A549 (cell line): ENCODE measurements at regions not wholly inside any gene's neighbourhood (a gene's known extent, or its start where the extent isn't known, plus 50 kb on each side); places are given as distances from the start of the nearest gene placed in this dataset.
A peak's percentile ranks its signal among the peaks of the same experiment; 100 is the strongest.
"Not testable (repeated sequence)": the region's sequence is repeated elsewhere in the genome, so short reads cannot be mapped to it uniquely, and the experiment has no call there.

Experiments
- ATAC-seq, 2 experiments: fragments of 200-7000 bp in 1 of 2; fragments of >200 bp in 1 of 2; cut with Nextera tagmentation in 1 of 2; cut with Tn5 transposase in 1 of 2; 3 replicates each; pipeline versions ENCODE4 v1.8.0 to v1.9.1; 2018 to 2020; ENCODE audit warnings: mild to moderate bottlenecking in 1 of 2, moderate library complexity in 1 of 2
- CTCF ChIA-PET: fragments of 300-600 bp; sonication (Branson Sonifier 250); formaldehyde crosslinking; extraction: SDS; loops from one replicate; lab custom pipeline; 2021; ENCODE audit warnings: antibody characterized with exemption, inconsistent platforms; lab: Yijun Ruan, JAX
- POLR2A ChIA-PET: fragments of 350-600 bp; formaldehyde crosslinking; extraction: SDS; loops from one replicate; lab custom pipeline; 2021; ENCODE audit warnings: antibody characterized with exemption, inconsistent platforms; lab: Yijun Ruan, JAX
- DNase-seq, 2 experiments: peaks; one replicate each; pipeline versions ENCODE4 v3.0.0 to v3.0.0-alpha.2; 2011 to 2016; ENCODE audit warnings: low read depth in 1 of 2, low spot score in 1 of 2
- FAIRE-seq: peaks from 2 replicates; lab custom pipeline; 2011; peaks lifted over from hg19 to GRCh38; lab: Jason Lieb, UNC
- H3K27ac ChIP-seq, 2 experiments: fragments of >200 bp; sonication (Bioruptor Twin); formaldehyde crosslinking; 3 replicates each; pipeline ENCODE4 v1.5.1; 2016 to 2017
- H3K4me1 ChIP-seq: fragments of >200 bp; sonication (Bioruptor Twin); formaldehyde crosslinking; 3 replicates; pipeline ENCODE4 v1.6.1; 2016
- H3K4me2 ChIP-seq: fragments of >200 bp; sonication (Bioruptor Twin); formaldehyde crosslinking; 3 replicates; pipeline ENCODE4 v1.6.1; 2016
- H3K4me3 ChIP-seq: fragments of >200 bp; sonication (Bioruptor Twin); formaldehyde crosslinking; 3 replicates; pipeline ENCODE4 v1.5.1; 2016
- H3K9me3 ChIP-seq: fragments of >200 bp; sonication (Bioruptor Twin); formaldehyde crosslinking; 3 replicates; pipeline ENCODE4 v1.6.1; 2016
- CBX8 ChIP-seq: fragments of 200-600 bp; sonication (generic); IDR thresholded peaks from 2 replicates; pipeline ENCODE4 v1.6.1; 2016
- CHD4 ChIP-seq: fragments of 200-600 bp; sonication (generic); IDR thresholded peaks from 2 replicates; pipeline ENCODE4 v1.6.1; 2016; ENCODE audit warnings: antibody characterized with exemption, mild to moderate bottlenecking, borderline replicate concordance
- EHMT2 ChIP-seq: fragments of 200-600 bp; sonication (generic); IDR thresholded peaks from 2 replicates; pipeline ENCODE4 v1.6.1; 2016; ENCODE audit warnings: antibody characterized with exemption, low read depth, mild to moderate bottlenecking, moderate library complexity
- ESRRA ChIP-seq: fragments of 150-350 bp; IDR thresholded peaks from 2 replicates; pipeline ENCODE4 v1.6.1; 2014; ENCODE audit warnings: mild to moderate bottlenecking, low read length, borderline replicate concordance
- HDAC2 ChIP-seq: fragments of 200-600 bp; sonication (generic); IDR thresholded peaks from 2 replicates; pipeline ENCODE4 v1.6.1; 2016
- HOXA7 ChIP-seq: fragments of 250-450 bp; sonication (Bioruptor Pico); IDR thresholded peaks from 2 replicates; pipeline ENCODE4 v1.5.0; 2020; ENCODE audit warnings: mild to moderate bottlenecking, moderate library complexity
- KDM1A ChIP-seq: fragments of 200-600 bp; sonication (generic); IDR thresholded peaks from 2 replicates; pipeline ENCODE4 v1.6.1; 2016; ENCODE audit warnings: low read depth, mild to moderate bottlenecking
- PHF8 ChIP-seq: fragments of 200-600 bp; sonication (generic); IDR thresholded peaks from 2 replicates; pipeline ENCODE4 v1.6.1; 2016; ENCODE audit warnings: low read depth, mild to moderate bottlenecking, antibody characterized with exemption, moderate library complexity, borderline replicate concordance
- POLR2AphosphoS2 ChIP-seq: conservative IDR thresholded peaks from 2 replicates; pipeline ENCODE4 v1.6.1; 2012; ENCODE audit warnings: low read length, improper control_type of control experiment, inconsistent platforms
- RFX5 ChIP-seq: fragments of 450-650 bp; IDR thresholded peaks from 2 replicates; pipeline ENCODE4 v1.7.1; 2014; ENCODE audit warnings: antibody characterized with exemption, mild to moderate bottlenecking, moderate library complexity
- RNF2 ChIP-seq: fragments of 200-600 bp; sonication (generic); IDR thresholded peaks from 2 replicates; pipeline ENCODE4 v1.6.1; 2016; ENCODE audit warnings: low read depth, mild to moderate bottlenecking, antibody characterized with exemption, moderate library complexity, borderline replicate concordance
- SREBF2 ChIP-seq: fragments of 450-650 bp; IDR thresholded peaks from 2 replicates; pipeline ENCODE4 v1.6.1; 2014; ENCODE audit warnings: mild to moderate bottlenecking, moderate library complexity
- TFCP2L1 ChIP-seq: fragments of 250-450 bp; sonication (Bioruptor Pico); IDR thresholded peaks from 2 replicates; pipeline ENCODE4 v1.5.0; 2021; ENCODE audit warnings: mild to moderate bottlenecking
- ZFP36 ChIP-seq: fragments of 450-650 bp; IDR thresholded peaks from 2 replicates; pipeline ENCODE4 v1.6.1; 2014; ENCODE audit warnings: borderline replicate concordance; ENCODE audit not compliant: partially characterized antibody
- ZSCAN20 ChIP-seq: fragments of 250-450 bp; sonication (Bioruptor Pico); IDR thresholded peaks from 2 replicates; pipeline ENCODE4 v1.8.0; 2022; ENCODE audit warnings: mild to moderate bottlenecking, moderate library complexity
- WGBS: methylation state at CpG from one replicate; pipeline ENCODE4 v1.1.6; 2017; ENCODE audit errors: missing lambda C conversion rate; 5-methylcytosine and 5-hydroxymethylcytosine counted together
- TF ChIP-seq, protein P1 (sequence below): fragments of 450-650 bp; IDR thresholded peaks from 2 replicates; pipeline ENCODE4 v1.6.1; 2014; ENCODE audit warnings: antibody characterized with exemption
- TF ChIP-seq, protein P2 (sequence below): fragments of 150-350 bp; IDR thresholded peaks from 2 replicates; pipeline ENCODE4 v1.6.1; 2014; ENCODE audit warnings: low read depth, mild to moderate bottlenecking, low read length

DNA sequence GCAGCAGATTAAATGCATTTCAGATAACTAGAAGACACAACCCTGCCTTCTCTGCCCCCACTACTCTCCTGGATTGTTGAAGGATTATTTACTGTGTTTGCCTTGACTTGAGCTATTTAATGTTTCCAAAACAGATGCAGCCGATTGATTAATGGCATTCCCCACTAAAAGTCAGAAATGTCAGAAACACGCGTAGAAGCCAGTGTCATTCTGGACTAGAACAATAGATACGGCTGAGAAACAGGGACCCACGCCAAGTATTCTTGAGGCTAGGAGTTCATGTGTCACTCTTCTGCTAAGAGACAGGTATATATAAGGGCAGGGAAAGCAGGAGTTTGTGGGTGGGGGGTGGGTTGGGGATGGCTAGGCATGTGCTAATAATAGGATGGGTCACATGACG, 366.7 kb upstream of the PROX1 start:
- ATAC-seq (no peak), DNase-seq (no peak), FAIRE-seq (no peak)
- ChIA-PET POLR2A (no interaction called here), CTCF (no interaction called here)
- Histone ChIP-seq H3K4me2 (no peak overlapping the region), H3K4me3 (no peak overlapping the region), H3K9me3 (no peaks in the 10 kb centered on the region), H3K27ac (no peak overlapping the region), H3K4me1 (no peaks in the 10 kb centered on the region)
- 52% methylated on average over 6 of the region's 6 CpGs for WGBS
- TF ChIP-seq, protein P1, sequence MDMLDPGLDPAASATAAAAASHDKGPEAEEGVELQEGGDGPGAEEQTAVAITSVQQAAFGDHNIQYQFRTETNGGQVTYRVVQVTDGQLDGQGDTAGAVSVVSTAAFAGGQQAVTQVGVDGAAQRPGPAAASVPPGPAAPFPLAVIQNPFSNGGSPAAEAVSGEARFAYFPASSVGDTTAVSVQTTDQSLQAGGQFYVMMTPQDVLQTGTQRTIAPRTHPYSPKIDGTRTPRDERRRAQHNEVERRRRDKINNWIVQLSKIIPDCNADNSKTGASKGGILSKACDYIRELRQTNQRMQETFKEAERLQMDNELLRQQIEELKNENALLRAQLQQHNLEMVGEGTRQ = no peak
- TF ChIP-seq CHD4 (no peak), POLR2AphosphoS2 (no peak), RFX5 (no peak), SREBF2 (no peak)
- TF ChIP-seq, protein P2, sequence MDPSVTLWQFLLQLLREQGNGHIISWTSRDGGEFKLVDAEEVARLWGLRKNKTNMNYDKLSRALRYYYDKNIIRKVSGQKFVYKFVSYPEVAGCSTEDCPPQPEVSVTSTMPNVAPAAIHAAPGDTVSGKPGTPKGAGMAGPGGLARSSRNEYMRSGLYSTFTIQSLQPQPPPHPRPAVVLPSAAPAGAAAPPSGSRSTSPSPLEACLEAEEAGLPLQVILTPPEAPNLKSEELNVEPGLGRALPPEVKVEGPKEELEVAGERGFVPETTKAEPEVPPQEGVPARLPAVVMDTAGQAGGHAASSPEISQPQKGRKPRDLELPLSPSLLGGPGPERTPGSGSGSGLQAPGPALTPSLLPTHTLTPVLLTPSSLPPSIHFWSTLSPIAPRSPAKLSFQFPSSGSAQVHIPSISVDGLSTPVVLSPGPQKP = no peak

DNA sequence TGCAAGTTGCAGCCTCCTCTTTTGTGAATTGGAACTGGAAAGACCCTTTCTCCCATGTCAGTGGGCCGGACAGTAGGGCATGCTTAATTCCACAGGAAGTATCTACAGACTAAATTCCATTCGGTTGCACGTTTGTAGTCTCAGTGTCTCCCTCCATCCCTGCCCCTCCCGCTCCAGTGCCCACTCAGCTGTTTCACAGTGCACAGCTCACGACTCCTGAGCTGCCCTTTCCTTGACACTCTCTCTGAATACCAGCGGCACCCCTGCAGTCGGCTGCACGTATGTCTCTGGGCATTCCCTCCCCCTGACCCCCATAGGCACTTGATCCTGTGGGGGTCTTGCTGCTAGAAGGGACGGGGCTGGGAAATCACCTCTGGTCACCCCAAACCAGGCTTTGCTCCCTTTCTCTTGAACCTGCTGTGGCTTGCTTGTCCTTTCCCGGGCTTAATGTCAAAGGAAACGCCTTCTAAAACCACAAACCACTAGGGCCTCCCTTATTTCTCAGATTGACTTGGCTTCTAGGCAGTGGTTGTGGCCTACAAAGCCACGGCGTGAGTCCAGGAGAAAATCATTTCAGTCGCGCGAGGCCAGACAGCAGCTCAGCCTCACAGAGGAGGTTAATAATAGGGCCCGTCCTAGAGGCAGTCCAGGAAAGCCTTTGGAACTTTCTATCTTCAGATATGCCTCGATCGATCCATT, 365.3 kb upstream of the PROX1 start:
- ATAC-seq = no peak
- WGBS = 28% methylated on average over 19 of the region's 19 CpGs
- POLR2A ChIA-PET = no interaction called here

DNA sequence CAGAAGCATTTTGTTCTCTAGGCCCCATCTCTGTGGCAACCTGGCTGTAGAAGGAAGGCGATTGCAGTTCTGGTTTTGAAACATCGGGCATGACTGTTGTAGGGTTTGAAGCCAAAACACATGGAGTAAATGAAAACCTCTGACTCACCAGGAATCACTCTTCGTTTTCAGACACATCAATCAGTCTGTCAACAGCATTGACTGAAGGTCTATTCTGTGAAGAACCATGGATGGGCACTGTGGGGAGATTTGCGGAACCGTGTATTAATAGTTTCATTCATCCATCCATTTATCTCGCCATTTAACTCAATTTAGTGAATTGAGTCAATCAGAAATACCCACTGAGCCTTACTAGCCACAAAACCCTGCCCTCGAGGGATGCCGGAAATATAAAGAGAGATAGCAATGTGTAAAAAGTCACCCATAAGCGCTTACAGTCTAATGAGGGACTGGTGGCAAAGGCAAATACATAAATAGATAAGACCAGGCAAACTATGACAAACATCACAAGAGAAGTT, 364.6 kb upstream of the PROX1 start:
- FAIRE-seq (no peak), ATAC-seq (no peak), DNase-seq (no peak)
- Histone ChIP-seq H3K4me2 (no peak overlapping the region), H3K27ac (no peak overlapping the region), H3K4me1 (no peaks in the 10 kb centered on the region), H3K4me3 (no peak overlapping the region), H3K9me3 (no peaks in the 10 kb centered on the region)
- TF ChIP-seq, protein P2 = no peak
- TF ChIP-seq ESRRA = no peak
- ChIA-PET POLR2A (no interaction called here), CTCF (no interaction called here)
- WGBS = 54% methylated on average over 9 of the region's 9 CpGs

More for the DNA sequence above, 365.3 kb upstream of the PROX1 start:
- Histone ChIP-seq H3K4me3 (no peak overlapping the region), H3K4me1 (no peaks in the 10 kb centered on the region), H3K27ac (no peak overlapping the region), H3K9me3 (no peaks in the 10 kb centered on the region), H3K4me2 (no peak overlapping the region)
- TF ChIP-seq PHF8 (no peak), HOXA7 (no peak), EHMT2 (no peak), KDM1A (no peak), SREBF2 (no peak), RNF2 (no peak), CBX8 (no peak), ZFP36 (no peak)
- TF ChIP-seq, protein P1 = no peak
- FAIRE-seq (no peak), DNase-seq (no peak)
- CTCF ChIA-PET = no interaction called here

DNA sequence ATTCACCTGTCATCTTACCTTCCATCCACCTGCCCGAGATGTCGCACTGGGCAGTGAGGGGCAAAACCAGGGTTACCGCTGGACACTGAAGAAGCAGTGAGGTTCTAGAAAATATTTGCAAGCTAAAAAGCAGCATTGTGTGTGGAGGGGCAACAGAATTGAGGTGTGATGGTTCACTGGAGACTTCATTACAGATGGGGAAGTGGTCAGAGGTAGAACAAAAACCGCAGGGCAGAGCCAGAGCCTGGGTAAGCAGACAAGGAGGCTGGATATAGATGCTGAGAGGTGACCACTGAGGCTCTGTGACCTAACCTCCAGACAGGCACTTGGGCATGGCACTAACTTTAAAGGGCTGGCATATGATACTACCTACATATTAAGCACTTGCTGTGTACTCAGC, 363.9 kb upstream of the PROX1 start:
- DNase-seq = no peak

DNA sequence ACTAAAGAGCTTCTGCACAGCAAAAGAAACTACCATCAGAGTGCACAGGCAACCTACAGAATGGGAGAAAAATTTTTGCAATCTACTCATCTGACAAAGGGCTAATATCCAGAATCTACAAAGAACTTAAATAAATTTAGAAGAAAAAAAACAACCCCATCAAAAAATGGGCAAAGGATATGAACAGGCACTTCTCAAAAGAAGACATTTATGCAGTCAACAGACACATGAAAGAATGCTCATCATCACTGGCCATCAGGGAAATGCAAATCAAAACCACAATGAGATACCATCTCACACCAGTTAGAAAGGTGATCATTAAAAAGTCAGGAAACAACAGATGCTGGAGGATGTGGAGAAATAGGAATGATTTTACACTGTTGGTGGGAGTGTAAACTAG, 351.0 kb upstream of the PROX1 start:
- FAIRE-seq, CTCF ChIA-PET, DNase-seq, H3K4me3 ChIP-seq, H3K4me1 ChIP-seq, H3K9me3 ChIP-seq, ATAC-seq, H3K27ac ChIP-seq, H3K4me2 ChIP-seq, POLR2A ChIA-PET: not testable (repeated sequence)

More for the DNA sequence above, 363.9 kb upstream of the PROX1 start:
- ATAC-seq (0 out of 6 replicates have a peak, but pooled peaks of 1 of the 2 experiments have one; percentile 19), FAIRE-seq (no peak)
- Histone ChIP-seq H3K4me2 (no peak overlapping the region), H3K4me1 (no peaks in the 10 kb centered on the region), H3K27ac (no peak overlapping the region), H3K9me3 (no peaks in the 10 kb centered on the region), H3K4me3 (no peak overlapping the region)
- TF ChIP-seq HDAC2 (no peak), PHF8 (no peak), TFCP2L1 (CRISPR knock-in tag) (no peak), ZSCAN20 (CRISPR knock-in tag) (no peak)
- ChIA-PET POLR2A (no interaction called here), CTCF (no interaction called here)
- WGBS = 46% methylated on average over 4 of the region's 4 CpGs
